ENCODE measurements at regions not wholly inside any gene's neighbourhood (a gene's known extent, or its start where the extent isn't known, plus 50 kb on each side); places are given as distances from the start of the nearest gene placed in this dataset.
A peak's percentile ranks its signal among the peaks of the same experiment; 100 is the strongest.
"Not testable (repeated sequence)": the region's sequence is repeated elsewhere in the genome, so short reads cannot be mapped to it uniquely, and the experiment has no call there.

DNA sequence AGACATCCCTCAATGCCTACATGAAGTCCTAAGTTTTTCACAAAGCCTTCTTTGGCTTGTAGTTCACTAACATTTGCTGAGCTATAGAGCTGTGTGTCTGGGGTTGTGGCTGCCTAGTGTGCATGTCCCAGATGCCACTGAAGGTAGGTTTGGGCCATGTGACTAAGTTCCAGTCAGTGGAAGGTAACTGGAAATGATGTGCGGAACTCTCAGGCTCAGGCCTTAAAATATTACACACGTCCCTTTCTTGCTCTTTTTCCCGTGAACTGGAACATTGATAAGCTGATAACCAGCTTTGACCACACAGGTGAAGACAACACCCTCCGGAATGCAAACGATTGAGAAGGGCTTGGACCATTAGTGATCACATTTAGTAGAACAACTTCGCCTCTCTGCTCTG lies 358.1 kb downstream of the GATA3 start:
- Histone ChIP-seq H3K4me3 (ENCODE audit: low read depth, low read length) (no peak overlapping the region), H3K4me2 (ENCODE audit: low read length) (no peak overlapping the region), H2BK12ac (ENCODE audit: low read length) (no peak overlapping the region), H3K18ac (ENCODE audit: low read length) (no peak overlapping the region), H2BK120ac (ENCODE audit: insufficient read depth, low read length, poor library complexity) (no peak overlapping the region), H3K14ac (ENCODE audit: low read length) (no peak overlapping the region), H3K79me1 (ENCODE audit: low read length) (peaks cover 25% of the 10 kb centered on the region), H2AK5ac (ENCODE audit: low read length) (no peak overlapping the region), H4K12ac (ENCODE audit: low read depth, low read length) (no peak overlapping the region), H3K27ac (ENCODE audit: low read depth, low read length) (peak overlapping the region; percentile 12), H2BK5ac (ENCODE audit: low read depth, low read length, poor library complexity) (no peak overlapping the region), H3K9ac (ENCODE audit: low read length) (no peak overlapping the region), H3K27me3 (ENCODE audit: insufficient read depth, low read length) (no peaks in the 10 kb centered on the region), H3K9me3 (ENCODE audit: insufficient read depth, low read depth, low read length) (no peaks in the 10 kb centered on the region), H3K36me3 (ENCODE audit: control insufficient read depth in 1 of 2, insufficient read depth in 2 of 2, low read length in 2 of 2) (no peaks in the 10 kb centered on the region), H4K91ac (ENCODE audit: low read depth, low read length) (peak overlapping the region; percentile 10), H3K4ac (ENCODE audit: low read depth, low read length) (no peak overlapping the region), H3K23ac (ENCODE audit: low read length) (no peak overlapping the region), H3K4me1 (ENCODE audit: control insufficient read depth in 1 of 2, insufficient read depth in 2 of 2, low read length in 2 of 2) (peaks cover 21 to 25% of the 10 kb centered on the region in 2 experiments), H3K79me2 (ENCODE audit: control insufficient read depth, insufficient read depth, low read length, poor library complexity) (peaks cover 7% of the 10 kb centered on the region), H4K8ac (ENCODE audit: low read depth, low read length) (no peak overlapping the region), H2AFZ (ENCODE audit: insufficient read depth, low read length, poor library complexity) (no peak overlapping the region)
- WGBS (ENCODE audit: extremely low coverage, insufficient coverage, insufficient read length) = no CpG with 5 or more reads among the region's 6 CpGs
- DNase-seq = peak; percentile 65 to 77

DNA sequence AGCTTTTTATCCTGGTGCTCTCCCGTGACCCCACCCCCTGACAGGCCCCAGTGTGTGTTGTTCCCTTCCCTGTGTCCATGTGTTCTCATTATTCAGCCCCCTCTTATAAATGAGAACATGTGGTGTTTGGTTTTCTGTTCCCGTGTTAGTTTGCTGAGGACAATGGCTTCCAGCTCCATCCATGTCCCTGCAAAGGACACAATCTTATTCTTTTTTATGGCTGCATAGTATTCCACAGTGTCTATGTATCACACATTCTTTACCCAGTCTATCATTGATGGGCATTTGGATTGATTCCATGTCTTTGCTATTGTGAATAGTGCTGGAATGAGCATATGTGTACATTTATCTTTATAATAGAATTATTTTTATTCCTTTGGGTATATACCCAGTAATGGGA lies 360.5 kb downstream of the GATA3 start:
- not testable (repeated sequence) for H3K18ac ChIP-seq (ENCODE audit: low read length); H3K4me2 ChIP-seq (ENCODE audit: low read length); DNase-seq; H2AK5ac ChIP-seq (ENCODE audit: low read length); H3K23ac ChIP-seq (ENCODE audit: low read length); H3K4ac ChIP-seq (ENCODE audit: low read depth, low read length); H3K14ac ChIP-seq (ENCODE audit: low read length); H3K27me3 ChIP-seq (ENCODE audit: insufficient read depth, low read length); H2BK120ac ChIP-seq (ENCODE audit: insufficient read depth, low read length, poor library complexity); H2AFZ ChIP-seq (ENCODE audit: insufficient read depth, low read length, poor library complexity); H4K91ac ChIP-seq (ENCODE audit: low read depth, low read length); H3K36me3 ChIP-seq (ENCODE audit: control insufficient read depth in 1 of 2, insufficient read depth in 2 of 2, low read length in 2 of 2); H4K12ac ChIP-seq (ENCODE audit: low read depth, low read length); H2BK12ac ChIP-seq (ENCODE audit: low read length); H4K8ac ChIP-seq (ENCODE audit: low read depth, low read length); H2BK5ac ChIP-seq (ENCODE audit: low read depth, low read length, poor library complexity); H3K9me3 ChIP-seq (ENCODE audit: insufficient read depth, low read depth, low read length); H3K4me3 ChIP-seq (ENCODE audit: low read depth, low read length); H3K9ac ChIP-seq (ENCODE audit: low read length); H3K27ac ChIP-seq (ENCODE audit: low read depth, low read length); H3K79me2 ChIP-seq (ENCODE audit: control insufficient read depth, insufficient read depth, low read length, poor library complexity)
- Histone ChIP-seq H3K79me1 (ENCODE audit: low read length) (peaks cover 29% of the 10 kb centered on the region), H3K4me1 (ENCODE audit: control insufficient read depth in 1 of 2, insufficient read depth in 2 of 2, low read length in 2 of 2) (peaks cover 24 to 31% of the 10 kb centered on the region in 2 experiments)
- no CpG with 5 or more reads among the region's 2 CpGs for WGBS (ENCODE audit: extremely low coverage, insufficient coverage, insufficient read length)

DNA sequence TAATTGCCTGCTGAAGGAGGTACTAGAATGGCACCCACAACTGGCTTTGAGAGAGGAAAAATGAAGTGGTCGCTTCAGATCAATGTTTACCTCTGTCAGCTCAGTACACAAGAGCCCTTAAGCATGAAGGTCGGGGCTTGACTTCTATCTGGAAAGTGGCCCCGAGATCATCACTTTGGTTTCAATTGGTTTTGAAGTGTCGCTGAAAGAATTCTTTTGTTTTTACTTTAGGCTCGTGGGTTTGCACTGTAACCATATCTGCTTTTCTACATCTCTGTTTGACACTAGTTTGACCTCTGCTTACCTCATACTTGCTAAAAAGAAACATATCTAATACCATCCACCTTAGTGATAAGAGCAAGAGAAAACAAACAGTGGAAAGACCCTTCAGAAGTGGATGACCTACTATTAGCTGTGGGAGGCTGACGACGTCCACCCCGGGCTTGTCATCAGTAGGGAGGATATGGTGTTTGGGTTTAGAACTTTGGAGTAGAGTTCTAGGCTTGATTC lies 361.8 kb downstream of the GATA3 start:
- no peak overlapping the region for H2BK12ac ChIP-seq (ENCODE audit: low read length)
- WGBS (ENCODE audit: extremely low coverage, insufficient coverage, insufficient read length) = no CpG with 5 or more reads among the region's 8 CpGs
- H4K91ac ChIP-seq (ENCODE audit: low read depth, low read length) = no peak overlapping the region
- H3K79me1 ChIP-seq (ENCODE audit: low read length) = peaks cover 24% of the 10 kb centered on the region
- peaks cover 15 to 24% of the 10 kb centered on the region in 2 experiments for H3K4me1 ChIP-seq (ENCODE audit: control insufficient read depth in 1 of 2, insufficient read depth in 2 of 2, low read length in 2 of 2)
- no peak overlapping the region for H3K4me2 ChIP-seq (ENCODE audit: low read length)
- no peak overlapping the region for H4K8ac ChIP-seq (ENCODE audit: low read depth, low read length)
- H3K23ac ChIP-seq (ENCODE audit: low read length) = no peak overlapping the region
- H3K27ac ChIP-seq (ENCODE audit: low read depth, low read length) = peak overlapping the region; percentile 52
- no peak overlapping the region for H3K4me3 ChIP-seq (ENCODE audit: low read depth, low read length)
- peaks cover 2% of the 10 kb centered on the region for H3K9me3 ChIP-seq (ENCODE audit: insufficient read depth, low read depth, low read length)
- no peaks in the 10 kb centered on the region for H3K27me3 ChIP-seq (ENCODE audit: insufficient read depth, low read length)
- H3K79me2 ChIP-seq (ENCODE audit: control insufficient read depth, insufficient read depth, low read length, poor library complexity) = no peaks in the 10 kb centered on the region
- peak overlapping the region; percentile 51 for H2AK5ac ChIP-seq (ENCODE audit: low read length)
- no peak for DNase-seq
- H4K12ac ChIP-seq (ENCODE audit: low read depth, low read length) = no peak overlapping the region
- no peak overlapping the region for H2AFZ ChIP-seq (ENCODE audit: insufficient read depth, low read length, poor library complexity)
- H3K9ac ChIP-seq (ENCODE audit: low read length) = no peak overlapping the region
- no peak overlapping the region for H3K14ac ChIP-seq (ENCODE audit: low read length)
- no peak overlapping the region for H3K18ac ChIP-seq (ENCODE audit: low read length)
- no peaks in the 10 kb centered on the region for H3K36me3 ChIP-seq (ENCODE audit: control insufficient read depth in 1 of 2, insufficient read depth in 2 of 2, low read length in 2 of 2)
- no peak overlapping the region for H2BK120ac ChIP-seq (ENCODE audit: insufficient read depth, low read length, poor library complexity)
- no peak overlapping the region for H2BK5ac ChIP-seq (ENCODE audit: low read depth, low read length, poor library complexity)
- H3K4ac ChIP-seq (ENCODE audit: low read depth, low read length) = no peak overlapping the region

DNA sequence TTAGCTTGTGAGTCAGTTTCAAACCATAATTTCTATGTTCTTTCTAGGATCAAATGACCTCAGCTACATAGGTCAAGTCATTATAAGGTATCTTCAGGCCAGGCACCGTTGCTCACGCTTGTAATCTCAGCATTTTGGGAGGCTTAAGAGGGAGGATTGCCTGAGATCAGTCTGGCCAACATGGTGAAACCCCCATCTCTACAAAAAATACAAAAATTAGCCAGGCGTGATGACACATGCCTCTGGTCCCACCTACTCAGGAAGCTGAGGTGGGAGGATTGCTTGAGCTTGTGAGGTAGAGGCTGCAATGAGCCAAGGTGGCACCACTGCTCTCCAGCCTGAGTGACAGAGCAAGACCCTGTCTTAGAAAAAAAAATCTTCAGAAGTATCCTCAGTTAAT lies 362.3 kb downstream of the GATA3 start:
- Histone ChIP-seq H2BK12ac (ENCODE audit: low read length) (peak overlapping the region; percentile 59), H4K91ac (ENCODE audit: low read depth, low read length) (peak overlapping the region; percentile 55), H3K36me3 (ENCODE audit: control insufficient read depth in 1 of 2, insufficient read depth in 2 of 2, low read length in 2 of 2) (no peaks in the 10 kb centered on the region), H3K79me2 (ENCODE audit: control insufficient read depth, insufficient read depth, low read length, poor library complexity) (no peaks in the 10 kb centered on the region), H3K4me1 (ENCODE audit: control insufficient read depth in 1 of 2, insufficient read depth in 2 of 2, low read length in 2 of 2) (peaks cover 13 to 21% of the 10 kb centered on the region in 2 experiments), H2BK5ac (ENCODE audit: low read depth, low read length, poor library complexity) (peak overlapping the region; percentile 34), H3K18ac (ENCODE audit: low read length) (peak overlapping the region; percentile 26), H4K8ac (ENCODE audit: low read depth, low read length) (peak overlapping the region; percentile 46), H3K9ac (ENCODE audit: low read length) (no peak overlapping the region), H2AK5ac (ENCODE audit: low read length) (no peak overlapping the region), H3K4me3 (ENCODE audit: low read depth, low read length) (no peak overlapping the region), H4K12ac (ENCODE audit: low read depth, low read length) (no peak overlapping the region), H3K14ac (ENCODE audit: low read length) (peak overlapping the region; percentile 25), H3K4ac (ENCODE audit: low read depth, low read length) (no peak overlapping the region), H3K9me3 (ENCODE audit: insufficient read depth, low read depth, low read length) (peaks cover 2% of the 10 kb centered on the region), H3K27me3 (ENCODE audit: insufficient read depth, low read length) (no peaks in the 10 kb centered on the region), H3K27ac (ENCODE audit: low read depth, low read length) (peak overlapping the region; percentile 23), H3K4me2 (ENCODE audit: low read length) (no peak overlapping the region), H3K79me1 (ENCODE audit: low read length) (peaks cover 22% of the 10 kb centered on the region), H2BK120ac (ENCODE audit: insufficient read depth, low read length, poor library complexity) (peak overlapping the region; percentile 63), H3K23ac (ENCODE audit: low read length) (no peak overlapping the region), H2AFZ (ENCODE audit: insufficient read depth, low read length, poor library complexity) (no peak overlapping the region)
- no peak for DNase-seq
- WGBS (ENCODE audit: extremely low coverage, insufficient coverage, insufficient read length) = no CpG with 5 or more reads among the region's 3 CpGs
